ENCODE measurements at regions not wholly inside any gene's neighbourhood (a gene's known extent, or its start where the extent isn't known, plus 50 kb on each side); places are given as distances from the start of the nearest gene placed in this dataset.
"Not testable (repeated sequence)": the region's sequence is repeated elsewhere in the genome, so short reads cannot be mapped to it uniquely, and the experiment has no call there.

DNA sequence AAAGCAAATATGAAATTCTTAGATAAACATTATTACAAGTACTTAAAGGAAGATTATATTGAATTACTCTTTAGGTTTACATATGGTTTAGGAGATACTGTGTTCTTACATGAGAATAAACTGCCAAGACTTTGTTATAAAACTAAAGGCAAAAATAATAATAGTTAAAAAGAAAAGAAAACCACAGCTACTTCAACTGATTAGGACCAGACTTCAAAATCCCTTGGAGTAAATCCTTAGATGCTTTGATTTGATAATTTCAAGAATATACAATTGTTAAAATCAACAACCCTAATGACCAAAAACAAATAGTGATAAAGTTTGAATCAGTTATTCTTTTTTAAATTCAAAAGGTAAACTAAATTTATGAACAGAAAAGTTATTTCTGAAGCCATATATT, 389.6 kb upstream of the COX7C start:
- no peak for DNase-seq (ENCODE audit: low read depth)

GRCh38 chr5:86232246-86232645, 385.5 kb upstream of the COX7C start:
- DNase-seq (ENCODE audit: low read depth): no peak

- no peak for DNase-seq (ENCODE audit: low read depth)
These were observed 373.6 kb upstream of the COX7C start for GRCh38 chr5:86244153-86244552.

- DNase-seq (ENCODE audit: low read depth): no peak
These were observed 359.9 kb upstream of the COX7C start for GRCh38 chr5:86257871-86258270.

DNA sequence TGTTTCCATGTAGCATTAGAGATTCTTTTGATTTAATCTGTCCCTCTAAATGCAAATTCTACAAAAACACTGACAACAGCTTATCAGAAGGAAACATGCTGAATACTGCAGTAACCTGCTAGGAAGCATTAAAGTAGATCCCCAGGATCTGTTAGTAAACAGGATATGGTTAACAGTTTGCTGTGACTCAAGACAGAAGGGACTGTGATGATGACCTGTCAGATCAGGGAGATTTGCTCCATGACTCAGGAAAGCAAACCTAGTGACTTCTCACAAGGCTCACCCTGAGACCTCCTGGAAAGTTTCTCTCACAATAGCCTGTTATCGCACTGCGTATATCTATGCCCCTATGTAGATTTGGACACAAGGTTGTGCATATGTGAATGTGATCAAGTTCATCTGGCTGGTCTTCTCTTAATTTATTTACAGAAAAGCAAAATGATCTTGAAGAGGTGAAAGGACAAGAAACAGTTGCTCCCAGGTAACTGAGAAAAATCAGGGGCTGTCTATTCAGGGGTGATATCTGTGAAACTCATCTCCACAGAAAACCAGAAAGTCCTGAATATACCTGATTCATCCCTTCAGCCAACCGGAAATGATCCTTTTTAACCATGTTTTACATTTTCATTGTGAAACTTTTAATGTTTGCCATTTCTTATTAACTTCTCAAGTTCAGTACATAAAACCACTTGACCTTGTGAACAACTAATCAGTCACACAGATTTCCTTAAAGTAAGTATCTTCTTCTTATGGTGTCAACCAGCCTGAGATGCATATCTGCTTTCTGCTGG, 333.1 kb upstream of the COX7C start:
- not testable (repeated sequence) for DNase-seq (ENCODE audit: low read depth)

- DNase-seq (ENCODE audit: low read depth): not testable (repeated sequence)
These were observed 330.3 kb upstream of the COX7C start for GRCh38 chr5:86287437-86287836.

- not testable (repeated sequence) for DNase-seq (ENCODE audit: low read depth)
These were observed 328.0 kb upstream of the COX7C start for GRCh38 chr5:86289786-86290185.

GRCh38 chr5:86292811-86293210, 324.9 kb upstream of the COX7C start:
- not testable (repeated sequence) for DNase-seq (ENCODE audit: low read depth)

DNA sequence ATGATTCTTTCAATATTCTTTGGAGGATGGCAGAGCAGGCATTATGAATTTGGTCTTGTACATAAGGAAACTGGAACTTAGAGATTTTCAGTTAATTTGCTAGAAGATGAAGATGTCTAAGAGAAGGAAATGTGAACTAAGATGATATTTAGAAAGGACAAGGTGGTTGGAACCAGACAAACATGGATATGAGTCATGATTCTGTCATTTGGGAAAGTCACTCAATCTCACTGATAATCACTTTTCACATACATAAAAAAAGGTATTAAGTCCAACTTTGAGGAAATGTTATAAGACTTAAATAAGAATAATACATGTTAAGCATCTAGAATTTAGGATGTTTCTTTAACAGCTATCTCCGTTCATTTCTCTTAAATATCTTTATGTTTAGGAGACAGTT, 315.1 kb upstream of the COX7C start:
- not testable (repeated sequence) for DNase-seq (ENCODE audit: low read depth)

DNA sequence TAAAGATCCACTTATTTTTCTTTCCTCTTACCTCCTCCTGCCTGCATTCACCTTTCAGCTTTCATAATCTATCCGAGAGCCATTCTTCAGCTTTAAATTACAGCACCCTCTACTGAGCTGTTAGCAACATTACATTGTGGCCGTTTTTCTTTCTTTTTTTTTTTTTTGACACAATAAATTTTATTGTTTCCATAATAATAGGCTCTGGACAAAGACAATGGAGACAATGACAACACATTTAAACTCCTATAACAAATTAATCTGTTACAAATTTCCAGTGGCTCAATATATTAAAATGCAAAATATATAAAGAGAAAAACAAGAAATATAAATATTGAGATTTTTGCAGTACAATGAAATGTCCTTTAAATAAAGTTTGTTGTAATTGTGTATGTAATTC, 312.7 kb upstream of the COX7C start:
- not testable (repeated sequence) for DNase-seq (ENCODE audit: low read depth)

DNA sequence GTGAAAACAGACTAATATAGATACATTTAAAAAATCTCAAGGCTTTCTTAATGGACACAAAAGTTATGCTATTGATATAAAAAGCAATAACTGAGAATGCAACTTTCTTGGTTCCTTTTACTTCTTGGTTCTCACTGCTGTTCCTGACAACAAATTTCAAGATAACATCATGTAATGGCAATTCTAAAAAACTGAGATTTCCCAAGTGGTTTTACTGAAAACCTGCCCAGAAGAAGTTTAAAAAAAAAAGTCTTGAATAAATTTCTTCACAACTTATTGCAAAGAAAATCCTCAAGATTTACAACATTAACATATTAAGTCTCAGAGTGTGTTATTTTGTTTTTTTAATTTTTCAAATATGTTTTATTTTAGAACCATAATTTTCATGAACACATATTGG, 302.8 kb upstream of the COX7C start:
- DNase-seq (ENCODE audit: low read depth): no peak

GRCh38 chr5:86320266-86320665, 297.5 kb upstream of the COX7C start:
- DNase-seq (ENCODE audit: low read depth): no peak

DNA sequence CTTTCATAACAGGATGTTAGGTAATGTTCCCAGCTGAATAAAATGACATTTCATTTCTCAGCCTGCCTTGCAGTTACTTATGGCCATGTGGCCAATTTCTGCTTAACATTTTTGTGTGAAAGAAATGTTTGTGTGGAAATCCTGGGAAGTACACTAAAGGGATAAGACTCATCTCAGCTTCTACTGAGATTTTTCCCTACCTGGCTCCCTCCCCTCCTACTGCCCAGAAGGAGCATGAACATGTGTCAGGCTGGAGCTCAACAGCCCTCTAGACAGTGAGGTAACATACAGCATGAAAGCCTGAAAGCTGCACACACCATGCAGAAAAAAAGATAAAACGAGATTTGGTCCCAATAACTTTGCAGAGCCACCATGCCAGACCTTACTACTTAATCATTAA, 288.4 kb upstream of the COX7C start:
- DNase-seq (ENCODE audit: low read depth): no peak

DNA sequence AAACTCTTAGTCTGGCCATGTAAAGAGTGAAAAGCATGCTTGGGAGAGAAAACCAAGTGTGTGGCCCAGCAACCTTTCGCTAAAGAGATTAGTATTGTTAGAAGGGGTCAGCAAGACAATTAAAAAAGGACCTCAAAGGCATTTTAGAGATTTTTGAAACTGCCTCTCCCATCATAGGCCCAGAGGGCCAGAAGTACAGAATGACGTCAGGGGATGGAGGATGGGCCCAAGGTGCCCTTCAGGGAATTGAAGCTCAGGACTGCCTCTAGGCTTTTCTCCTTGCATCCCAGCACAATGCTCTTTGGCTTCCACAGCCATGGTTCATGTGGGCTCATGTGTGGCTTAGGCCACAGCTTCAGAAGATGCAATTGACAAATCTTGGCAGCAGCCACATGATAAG, 287.0 kb upstream of the COX7C start:
- DNase-seq (ENCODE audit: low read depth): no peak

GRCh38 chr5:86332851-86333250, 284.9 kb upstream of the COX7C start:
- no peak for DNase-seq (ENCODE audit: low read depth)

- no peak for DNase-seq (ENCODE audit: low read depth)
These were observed 279.9 kb upstream of the COX7C start for GRCh38 chr5:86337667-86338460.

- DNase-seq (ENCODE audit: low read depth): no peak
These were observed 263.1 kb upstream of the COX7C start for GRCh38 chr5:86354664-86355063.

DNA sequence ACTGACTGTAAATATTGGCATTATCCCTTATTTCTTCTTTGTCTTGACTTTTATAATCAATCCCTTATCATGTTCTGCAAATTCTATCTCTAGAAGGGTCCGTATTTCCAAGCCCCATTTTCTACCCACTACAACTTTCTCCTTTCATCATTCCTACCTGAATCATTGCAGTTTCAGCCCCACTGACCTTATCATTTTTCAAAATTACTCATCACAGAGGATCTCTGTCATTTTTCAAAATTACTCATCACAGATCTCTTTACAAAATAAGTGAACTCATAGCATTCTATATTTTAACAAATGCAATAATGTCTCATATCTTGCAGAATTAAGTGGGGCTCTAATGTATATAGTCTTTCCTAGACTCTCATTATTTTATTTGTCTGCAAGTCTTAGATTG, 256.9 kb upstream of the COX7C start:
- no peak for DNase-seq (ENCODE audit: low read depth)

DNA sequence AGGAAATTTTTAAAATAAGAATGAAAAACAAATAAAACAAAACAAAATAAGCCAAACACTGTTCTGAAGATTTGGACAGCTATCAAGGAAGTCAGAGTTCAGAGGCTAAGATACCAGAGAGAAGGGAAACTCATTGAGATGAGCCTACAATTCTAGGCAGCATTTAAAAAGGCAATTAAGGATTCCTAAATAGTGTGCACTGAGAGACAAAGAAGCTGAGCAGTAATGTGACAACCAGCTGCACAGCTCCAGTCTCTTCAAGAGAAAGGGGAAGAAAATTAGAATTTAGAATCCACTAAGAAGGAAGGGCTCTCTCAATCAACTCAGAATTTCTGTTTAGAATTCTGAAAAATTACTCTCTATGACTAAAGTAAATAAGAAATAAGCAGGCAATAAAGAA, 246.7 kb upstream of the COX7C start:
- DNase-seq (ENCODE audit: low read depth): no peak

DNA sequence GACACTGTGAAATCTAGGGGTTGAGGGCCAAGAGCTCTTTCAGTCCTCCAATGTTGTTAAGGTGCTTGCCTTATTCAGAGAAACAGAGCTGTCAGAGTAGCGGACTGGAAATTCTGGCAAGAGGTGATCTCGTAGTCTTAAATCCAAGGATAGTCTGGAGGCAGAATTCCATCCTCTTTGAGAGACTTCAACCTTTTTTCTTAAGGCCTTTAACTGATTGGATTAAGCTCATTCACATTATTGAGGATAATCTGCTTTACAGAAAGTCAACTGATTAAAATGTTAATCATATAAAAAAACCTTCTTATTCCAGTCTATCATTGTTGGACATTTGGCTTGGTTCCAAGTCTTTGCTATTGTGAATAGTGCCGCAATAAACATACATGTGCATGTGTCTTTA, 243.1 kb upstream of the COX7C start:
- no peak for DNase-seq (ENCODE audit: low read depth)

DNA sequence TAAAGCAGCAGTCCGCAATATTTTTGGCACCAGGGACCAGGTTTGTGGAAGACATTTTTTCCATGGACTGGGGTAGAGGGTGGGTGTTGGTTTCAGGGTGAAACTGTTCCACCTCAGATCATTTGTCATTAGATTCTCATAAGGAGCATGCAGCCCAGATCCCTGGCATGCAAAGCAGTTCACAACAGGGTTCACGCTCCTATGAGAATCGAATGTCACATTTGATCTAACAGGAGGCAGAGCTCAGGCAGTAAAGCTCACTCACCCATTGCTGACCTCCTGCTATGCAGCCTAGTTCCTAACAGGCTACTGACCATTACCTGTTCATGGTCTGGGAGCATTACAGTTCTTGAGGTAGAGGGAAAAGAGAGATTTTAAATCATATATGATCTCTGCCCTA, 241.5 kb upstream of the COX7C start:
- no peak for DNase-seq (ENCODE audit: low read depth)

DNA sequence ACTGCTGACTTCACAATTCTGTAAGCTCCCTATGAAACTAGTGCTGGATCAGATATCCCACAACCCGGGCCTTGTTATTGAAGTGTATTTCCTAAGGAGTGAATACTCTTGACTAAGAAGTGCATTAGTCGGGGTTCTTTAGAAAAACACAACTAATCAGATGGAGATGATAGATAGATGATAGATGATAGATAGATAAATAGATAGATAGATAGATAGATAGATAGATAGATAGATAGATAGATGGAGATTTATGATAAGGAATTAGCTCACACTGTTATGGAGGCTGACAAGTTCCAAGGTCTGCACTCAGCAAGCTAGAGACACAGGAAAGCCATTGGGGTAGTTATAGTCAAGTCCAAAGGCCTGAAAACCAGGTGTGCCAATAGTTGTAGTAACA, 214.6 kb upstream of the COX7C start:
- no peak for DNase-seq (ENCODE audit: low read depth)

DNA sequence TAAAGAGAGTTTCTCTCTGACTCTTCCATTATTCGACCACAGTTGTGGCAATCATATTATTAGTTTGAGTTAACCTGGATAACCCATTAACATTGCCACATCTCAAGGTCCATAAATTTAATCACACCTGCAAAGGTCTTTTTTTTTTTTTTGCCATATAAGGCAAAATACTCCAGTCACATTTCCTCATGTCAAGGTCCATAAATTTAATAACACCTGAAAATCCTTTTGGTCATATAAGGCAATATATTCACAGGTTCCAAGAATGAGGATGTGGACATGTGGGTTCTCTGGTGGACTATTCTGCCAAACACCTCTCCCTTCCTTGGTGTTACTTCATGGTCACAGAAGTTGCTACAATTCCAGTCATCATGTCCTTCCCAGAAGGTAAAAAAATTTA, 213.5 kb upstream of the COX7C start:
- no peak for DNase-seq (ENCODE audit: low read depth)

- DNase-seq (ENCODE audit: low read depth): no peak
These were observed 210.0 kb upstream of the COX7C start for GRCh38 chr5:86407711-86408110.

Data from fibroblast of the conjunctiva (primary cell).